Neural cell (in vitro differentiated cells): ENCODE measurements at regions not wholly inside any gene's neighbourhood (a gene's known extent, or its start where the extent isn't known, plus 50 kb on each side); places are given as distances from the start of the nearest gene placed in this dataset.

Experiments
- CTCF ChIP-seq: fragments of 450-650 bp; IDR thresholded peaks from 2 replicates; pipeline ENCODE4 v1.5.1; 2014; ENCODE audit warnings: antibody characterized with exemption, mild to moderate bottlenecking, moderate library complexity; ENCODE audit not compliant: poor library complexity, severe bottlenecking
- EP300 ChIP-seq: fragments of 450-650 bp; conservative IDR thresholded peaks from 2 replicates; pipeline ENCODE4 v1.6.1; 2014; ENCODE audit warnings: antibody characterized with exemption, mild to moderate bottlenecking, moderate library complexity; ENCODE audit not compliant: poor library complexity, severe bottlenecking
- POLR2AphosphoS5 ChIP-seq: IDR thresholded peaks from 2 replicates; pipeline ENCODE4 v1.6.1; 2012
- RAD21 ChIP-seq: fragments of 450-650 bp; conservative IDR thresholded peaks from 2 replicates; pipeline ENCODE4 v1.6.1; 2014; ENCODE audit warnings: antibody characterized with exemption, mild to moderate bottlenecking, moderate library complexity
- SMC3 ChIP-seq: fragments of 450-650 bp; conservative IDR thresholded peaks from 2 replicates; pipeline ENCODE4 v1.6.1; 2014; ENCODE audit warnings: antibody characterized with exemption, mild to moderate bottlenecking, moderate library complexity; ENCODE audit not compliant: poor library complexity

DNA sequence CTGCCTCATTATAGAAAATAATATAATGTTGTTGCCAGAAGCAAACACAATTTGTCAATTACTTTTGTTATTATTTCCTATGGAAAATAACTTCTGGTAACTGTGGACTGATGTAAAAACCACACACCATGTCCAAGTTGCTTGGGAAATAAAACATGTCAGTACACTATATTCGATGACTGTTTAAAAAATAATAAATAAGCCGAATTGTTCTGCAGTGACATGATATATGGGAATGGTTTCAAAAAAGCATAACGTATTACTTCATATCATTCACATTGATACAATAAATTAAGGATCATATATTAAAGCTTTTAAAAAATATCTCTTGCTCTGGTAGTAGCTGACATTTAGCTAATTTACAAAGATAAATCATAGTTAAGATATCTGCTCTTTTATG is 2062.1 kb downstream of the PCDH9 start:
- TF ChIP-seq SMC3 (no peak), CTCF (no peak), POLR2AphosphoS5 (no peak), RAD21 (no peak), EP300 (no peak)
